DMS153 (cell line): ENCODE measurements at regions not wholly inside any gene's neighbourhood (a gene's known extent, or its start where the extent isn't known, plus 50 kb on each side); places are given as distances from the start of the nearest gene placed in this dataset.
"Not testable (repeated sequence)": the region's sequence is repeated elsewhere in the genome, so short reads cannot be mapped to it uniquely, and the experiment has no call there.

Source experiments
- DNase-seq: peaks from one replicate; lab custom pipeline; 2025; lab: John Stamatoyannopoulos, UW

- DNase-seq: not testable (repeated sequence)
Measured at GRCh38 chr17:45554479-45554878, 64.0 kb upstream of the PLEKHM1 start.

GRCh38 chr17:45558821-45559220 lies 68.3 kb upstream of the PLEKHM1 start:
- not testable (repeated sequence) for DNase-seq

- DNase-seq: not testable (repeated sequence)
Measured at GRCh38 chr17:45562868-45563267, 72.3 kb upstream of the PLEKHM1 start.

DNA sequence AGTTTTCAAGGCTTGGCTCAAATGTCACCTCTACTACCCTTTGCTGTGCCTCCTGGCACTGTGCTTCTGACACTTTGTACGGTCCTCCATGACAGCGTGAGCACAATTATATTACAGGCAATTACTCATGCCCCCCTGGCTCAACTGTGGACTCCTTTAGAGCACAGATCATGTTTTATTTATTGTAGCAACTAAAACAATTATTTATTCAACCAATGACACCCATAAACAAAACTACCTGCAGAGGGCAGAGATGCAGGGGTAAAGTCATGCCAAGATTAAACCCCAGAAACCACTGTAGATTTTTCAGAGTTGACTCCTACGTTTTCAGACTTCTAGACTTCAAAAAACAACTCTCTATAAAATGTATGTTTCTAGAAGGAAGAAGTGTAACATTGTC lies 72.8 kb upstream of the PLEKHM1 start:
- not testable (repeated sequence) for DNase-seq

DNA sequence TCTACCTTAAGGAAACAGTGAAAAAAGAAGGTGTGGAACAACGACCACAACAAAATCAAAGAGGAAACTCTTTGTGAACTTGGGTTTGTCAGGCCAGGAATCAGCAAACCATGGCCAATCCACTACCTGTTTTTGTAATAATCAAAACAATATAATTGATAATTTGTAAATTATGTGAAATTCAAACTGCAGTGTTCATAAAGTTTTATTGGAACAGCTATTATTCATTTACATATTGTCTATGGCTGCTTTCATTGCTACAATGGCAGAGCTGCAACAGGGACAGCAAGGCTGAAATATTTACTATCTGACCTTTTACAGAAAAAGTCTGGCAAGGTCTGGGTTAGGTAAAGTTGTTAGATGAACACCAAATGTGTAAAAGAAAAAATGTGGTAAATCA lies 77.8 kb upstream of the PLEKHM1 start:
- DNase-seq: not testable (repeated sequence)

- not testable (repeated sequence) for DNase-seq
Measured at GRCh38 chr17:45573326-45573725, 82.8 kb upstream of the PLEKHM1 start.

GRCh38 chr17:45573924-45574770 lies 83.6 kb upstream of the PLEKHM1 start:
- no peak for DNase-seq

DNA sequence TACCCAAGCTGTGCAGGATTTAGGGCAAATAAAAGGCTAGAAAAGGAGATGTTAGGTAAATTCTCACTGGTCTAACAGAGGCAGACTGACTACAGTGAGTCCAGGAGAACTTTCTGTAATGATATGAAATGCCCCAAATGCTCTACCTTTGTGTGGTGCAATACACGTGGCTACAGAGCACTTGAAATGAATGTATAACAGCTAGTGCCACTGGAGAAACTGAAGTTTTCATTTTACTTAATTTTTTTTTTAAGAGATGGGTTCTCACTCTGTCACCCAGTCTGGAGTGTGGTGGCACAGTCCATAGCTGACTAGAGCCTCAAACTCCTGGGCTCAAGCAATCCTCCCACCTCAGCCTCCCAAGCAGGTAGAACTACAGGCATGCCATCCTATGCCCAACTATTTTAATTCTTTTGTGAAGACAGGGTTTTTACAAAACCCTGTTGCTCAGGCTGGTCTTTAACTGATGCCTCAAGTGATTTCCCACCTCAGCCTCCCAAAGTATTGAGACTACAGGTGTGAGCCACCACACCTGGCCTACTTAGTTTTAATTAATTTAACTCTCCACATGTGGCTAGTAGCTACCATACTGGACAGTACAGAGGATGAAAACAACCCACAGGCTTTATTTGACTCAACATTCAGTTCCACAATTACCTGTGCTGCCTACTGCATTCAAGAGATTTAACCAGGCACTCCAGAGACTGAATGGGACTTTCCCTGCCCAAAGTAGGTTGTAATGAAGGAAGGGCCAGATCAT lies 84.8 kb upstream of the PLEKHM1 start:
- DNase-seq: no peak

GRCh38 chr17:45576527-45577307 lies 86.2 kb upstream of the PLEKHM1 start:
- DNase-seq: not testable (repeated sequence)

DNA sequence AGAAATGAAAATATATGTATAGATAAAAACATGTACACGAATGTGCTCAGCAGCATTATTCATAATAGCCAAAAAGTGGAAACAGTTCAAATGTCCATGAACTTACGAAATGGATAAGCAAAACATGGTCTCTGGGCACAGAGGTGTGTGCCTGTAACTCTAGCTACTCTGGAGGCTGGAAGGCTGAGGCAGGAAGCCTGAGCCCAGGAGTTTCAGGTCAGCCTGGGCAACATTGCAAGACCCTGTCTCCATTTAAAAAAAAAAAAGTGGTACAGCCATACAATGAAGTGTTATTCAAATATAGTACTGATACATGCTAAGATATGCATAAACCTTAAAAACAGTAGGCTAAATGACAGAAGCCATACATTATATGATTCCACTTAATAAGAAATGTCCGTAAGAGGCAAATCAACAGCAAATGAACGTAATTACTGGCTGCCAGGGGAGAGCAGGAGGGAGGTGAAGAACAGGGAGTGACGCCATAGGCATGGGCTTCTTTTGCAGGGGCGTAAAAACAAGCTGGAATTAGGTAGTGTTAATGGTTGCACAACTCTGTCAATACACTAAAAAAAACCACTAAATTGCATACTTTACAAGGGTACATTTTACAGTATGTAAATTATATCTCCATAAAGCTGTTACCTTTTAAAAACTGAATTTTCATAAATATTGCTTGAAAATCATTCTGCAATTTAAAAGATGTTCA lies 87.2 kb upstream of the PLEKHM1 start:
- DNase-seq: no peak

DNA sequence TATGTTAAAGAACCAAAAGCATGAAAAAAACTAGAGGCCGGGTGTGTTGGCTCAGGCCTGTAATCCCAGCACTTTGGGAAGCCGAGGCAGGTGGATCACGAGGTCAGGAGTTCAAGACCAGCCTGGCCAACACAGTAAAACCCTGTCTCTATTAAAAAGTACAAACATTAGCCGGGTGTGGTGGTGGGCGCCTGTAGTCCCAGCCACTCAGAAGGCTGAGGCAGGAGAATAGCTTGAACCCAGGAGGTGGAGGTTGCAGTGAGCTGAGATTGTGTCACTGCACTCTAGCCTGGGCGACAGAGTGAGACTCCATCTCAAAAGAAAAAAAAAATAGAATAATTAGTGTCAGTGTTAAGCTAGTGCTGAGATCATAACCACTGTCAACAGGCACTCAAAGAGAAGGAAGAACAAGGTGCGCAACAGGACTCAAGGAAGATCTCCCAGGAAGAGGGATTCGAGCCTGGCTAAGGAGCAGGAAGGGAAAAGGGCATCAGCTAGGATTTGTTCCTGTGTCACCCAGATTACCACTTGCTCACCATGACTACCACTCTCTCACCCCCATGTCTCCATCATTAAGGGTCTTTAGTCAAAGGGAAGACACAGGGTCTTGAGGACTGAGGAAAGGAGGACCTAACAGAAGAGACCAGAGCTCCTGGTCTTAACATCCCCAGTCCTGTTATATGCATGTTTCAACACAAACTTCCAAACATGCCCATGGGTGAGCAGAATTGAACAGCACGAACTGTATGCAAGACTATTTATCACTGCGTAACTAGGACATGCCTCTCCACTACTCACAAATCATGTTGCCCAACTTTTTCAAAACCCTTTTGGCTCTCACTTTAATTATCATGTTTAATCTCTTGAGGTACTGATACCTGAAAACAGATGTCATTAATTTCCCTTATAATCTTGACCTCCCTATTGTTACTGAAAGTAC lies 88.3 kb upstream of the PLEKHM1 start:
- DNase-seq: no peak

DNA sequence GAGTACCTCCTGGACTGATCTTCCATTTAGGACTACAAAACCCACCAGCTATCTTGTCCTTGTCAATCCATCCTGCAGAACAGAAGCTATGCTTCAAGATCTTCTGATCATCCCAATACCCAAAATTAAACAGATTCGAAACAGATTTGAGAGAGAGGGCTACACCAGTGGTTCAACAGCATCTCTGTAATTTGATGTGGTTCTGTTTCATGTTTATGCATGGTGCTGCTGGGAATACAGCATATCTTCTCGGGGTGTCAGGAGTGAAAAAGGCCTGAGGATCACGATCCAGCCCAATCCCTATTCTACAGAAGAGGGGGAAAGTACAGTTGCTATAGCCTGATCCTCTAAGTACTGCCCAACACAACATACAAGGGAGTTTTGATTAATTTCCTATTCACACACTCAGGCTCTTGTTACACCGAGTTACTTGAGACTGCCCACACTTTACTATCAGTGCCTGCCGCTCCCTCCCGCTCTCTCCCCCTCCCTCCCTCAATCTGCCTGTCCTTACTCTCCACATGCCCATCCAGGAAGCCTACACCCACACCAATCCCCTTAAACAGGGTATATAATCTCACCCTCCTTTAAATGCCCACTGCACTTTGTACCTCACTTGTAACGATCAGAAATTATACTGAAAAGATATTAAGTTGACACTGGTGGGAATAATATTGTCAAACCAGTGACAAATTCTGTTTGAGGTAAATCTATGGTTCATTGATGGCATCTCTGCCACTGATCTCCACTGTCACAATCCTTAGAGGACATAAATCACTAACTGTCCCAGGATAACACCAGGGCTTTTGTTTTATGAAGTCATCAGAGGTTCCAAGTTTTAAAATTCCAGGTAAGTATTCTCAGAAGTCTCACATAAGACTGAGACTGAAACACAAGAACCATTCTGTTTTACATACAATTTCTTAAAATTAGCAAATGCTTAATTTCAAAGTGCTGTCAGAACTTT lies 89.3 kb upstream of the PLEKHM1 start:
- no peak for DNase-seq

- DNase-seq: no peak
Measured at GRCh38 chr17:45580924-45581323, 90.4 kb upstream of the PLEKHM1 start.

DNA sequence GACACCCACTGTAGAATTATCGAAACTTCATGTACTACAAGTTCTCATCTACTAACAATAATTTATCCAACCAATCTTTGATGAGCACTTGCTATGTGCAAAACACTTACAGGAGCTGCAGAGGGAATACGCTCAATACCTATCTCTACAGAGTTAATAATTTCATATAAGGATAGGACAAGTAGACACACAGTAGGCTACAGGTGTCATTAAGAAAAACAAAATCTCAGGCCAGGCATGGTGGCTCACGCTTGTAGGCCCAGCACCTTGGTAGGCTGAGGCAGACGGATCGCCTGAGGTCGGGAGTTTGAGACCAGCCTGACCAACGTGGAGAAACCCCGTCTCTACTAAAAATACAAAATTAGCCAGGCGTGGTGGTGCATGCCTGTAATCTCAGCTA lies 91.3 kb upstream of the PLEKHM1 start:
- DNase-seq: no peak

DNA sequence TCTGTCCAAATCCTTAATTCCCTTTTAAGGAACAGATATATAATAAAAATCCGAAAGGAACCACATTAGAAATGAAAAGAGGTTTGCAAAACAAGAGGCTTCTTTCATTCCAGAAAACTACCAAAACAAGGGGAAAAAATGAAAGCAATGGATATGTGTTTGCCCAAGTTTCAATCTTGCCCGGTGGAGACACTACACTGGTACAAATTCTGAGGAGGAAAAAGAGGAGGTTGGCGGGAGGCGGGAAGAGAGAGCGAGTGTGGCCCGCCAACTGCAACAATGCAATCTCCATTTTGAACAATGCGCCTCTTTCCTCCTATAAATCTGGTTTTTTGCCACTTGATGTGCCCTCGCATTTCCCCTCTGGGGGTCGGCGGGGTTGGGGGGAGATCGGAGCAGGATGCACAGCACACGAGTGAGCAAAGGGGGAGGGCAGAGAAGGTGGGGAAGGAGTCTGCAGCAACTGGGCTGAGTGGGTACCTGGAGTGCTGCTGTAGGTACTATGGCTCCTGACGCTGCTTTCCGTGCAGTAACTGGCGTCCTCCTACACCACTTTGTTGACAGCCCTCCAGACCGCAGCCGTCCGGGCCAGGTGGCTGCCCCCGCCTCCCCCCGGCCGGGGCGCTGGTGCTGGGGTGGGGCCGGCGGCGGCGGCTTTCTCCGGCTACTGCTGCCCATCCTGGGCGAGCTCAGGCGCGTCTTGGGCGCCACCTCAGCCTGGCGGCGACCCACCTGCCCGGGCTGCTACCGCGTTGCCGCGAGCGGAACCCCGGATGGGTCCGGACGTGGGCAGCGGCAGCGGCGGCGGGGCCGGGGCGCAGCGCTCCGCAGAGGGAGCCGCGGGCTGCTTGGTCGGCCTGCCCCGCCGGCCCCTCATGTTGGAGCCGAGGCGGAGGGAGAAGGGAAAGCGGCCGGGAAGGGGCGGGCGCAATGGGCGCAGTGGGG lies 93.8 kb upstream of the PLEKHM1 start:
- DNase-seq: no peak

DNA sequence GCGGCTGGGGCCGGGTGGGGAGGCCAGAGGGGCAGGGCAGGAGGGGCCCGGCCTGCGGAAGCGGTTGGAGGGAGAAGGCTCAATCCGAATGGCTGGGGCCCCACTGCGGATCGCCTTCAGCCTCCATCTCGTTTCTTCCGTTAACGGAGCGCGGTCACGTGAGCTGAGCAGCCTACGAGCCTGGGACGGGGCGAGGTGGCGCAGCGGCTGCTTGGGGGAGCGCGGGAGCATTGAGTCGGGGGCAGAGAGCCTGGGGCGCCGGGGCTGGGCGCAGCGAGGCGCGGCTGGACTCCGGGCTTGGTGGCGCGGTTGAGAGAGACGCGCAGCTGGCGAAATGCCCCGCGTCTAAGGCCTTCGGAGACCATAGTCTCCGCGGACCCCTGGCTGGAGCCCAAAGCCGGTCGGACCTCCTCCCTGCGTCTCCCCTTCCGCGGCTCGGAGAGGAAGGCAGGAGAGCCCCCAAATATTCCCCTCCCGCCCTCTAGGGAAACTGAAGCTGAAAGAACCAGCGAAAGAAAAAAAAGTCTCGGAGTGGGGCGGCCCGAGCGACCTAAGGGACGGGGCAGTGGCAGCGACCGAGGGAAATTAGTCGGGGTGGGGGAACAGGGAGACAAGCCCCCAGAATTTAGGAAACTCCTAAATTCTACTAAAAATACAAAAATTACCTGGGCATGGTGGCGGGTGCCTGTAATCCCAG lies 94.7 kb upstream of the PLEKHM1 start:
- DNase-seq: not testable (repeated sequence)

GRCh38 chr17:45585794-45586650 lies 95.5 kb upstream of the PLEKHM1 start:
- DNase-seq: not testable (repeated sequence)
